Ascending aorta (tissue), 2 donors: ENCODE measurements at regions not wholly inside any gene's neighbourhood (a gene's known extent, or its start where the extent isn't known, plus 50 kb on each side); places are given as distances from the start of the nearest gene placed in this dataset.

Experiments used
- DNase-seq, 2 donors: peaks; one replicate each; pipeline ENCODE4 v3.0.0-alpha.2; 2019; ENCODE audit warnings: low spot score in 2 of 2
- H3K27ac ChIP-seq, 2 donors: fragments of 200-600 bp; sonication (generic); one replicate each; pipeline ENCODE4 v1.5.1; 2016 to 2017; ENCODE audit warnings: mild to moderate bottlenecking in 1 of 2
- H3K27me3 ChIP-seq: fragments of 200-600 bp; sonication (generic); one replicate; pipeline ENCODE4 v1.5.1; 2017
- H3K36me3 ChIP-seq, 2 donors: fragments of 200-600 bp; sonication (generic); one replicate each; pipeline ENCODE4 v1.5.1; 2016
- H3K4me1 ChIP-seq, 2 donors: fragments of 200-600 bp; sonication (generic); one replicate each; pipeline ENCODE4 v1.5.1; 2016 to 2017; ENCODE audit warnings: mild to moderate bottlenecking in 1 of 2
- H3K4me3 ChIP-seq, 2 donors: fragments of 200-600 bp; sonication (generic); one replicate each; pipeline ENCODE4 v1.5.1; 2016 to 2017; ENCODE audit warnings: mild to moderate bottlenecking in 1 of 2
- H3K9me3 ChIP-seq, 2 donors: fragments of 200-600 bp; sonication (generic); one replicate each; pipeline ENCODE4 v1.5.1; 2016
- CTCF ChIP-seq, 3 experiments: fragments of 200-600 bp in 2 of 3; fragments of 450-650 bp in 1 of 3; sonication (generic) in 2 of 3; IDR thresholded peaks; one replicate each; pipeline ENCODE4 v1.5.1; 2016 to 2019; ENCODE audit warnings: antibody characterized with exemption in 3 of 3, mild to moderate bottlenecking in 1 of 3, moderate library complexity in 1 of 3
- intact Hi-C: fragments of 100-400 bp; cut with DNase I; formaldehyde crosslinking; loops from one replicate; pipeline ENCODE4 v1.15.1; 2023

GRCh38 chr14:40727107-40727506, 879.6 kb upstream of the LRFN5 start:
- H3K9me3 ChIP-seq = no peaks in the 10 kb centered on the region
- DNase-seq = no peak
- TF ChIP-seq CTCF (IDR thresholded peaks at IDR 0.05) = no peak
- H3K27me3 ChIP-seq = no peaks in the 10 kb centered on the region
- H3K4me3 ChIP-seq = no peak overlapping the region
- H3K27ac ChIP-seq = no peak overlapping the region
- H3K36me3 ChIP-seq = no peaks in the 10 kb centered on the region
- no peaks in the 10 kb centered on the region for H3K4me1 ChIP-seq
- intact Hi-C loops = no loop called here

- DNase-seq = no peak
- no peaks in the 10 kb centered on the region for H3K9me3 ChIP-seq
- no peaks in the 10 kb centered on the region for H3K4me1 ChIP-seq
- no peaks in the 10 kb centered on the region for H3K27me3 ChIP-seq
- intact Hi-C loops = no loop called here
- TF ChIP-seq CTCF (IDR thresholded peaks at IDR 0.05) = no peak
- no peak overlapping the region for H3K4me3 ChIP-seq
- no peak overlapping the region for H3K27ac ChIP-seq
- no peaks in the 10 kb centered on the region for H3K36me3 ChIP-seq
These were observed 893.3 kb upstream of the LRFN5 start for GRCh38 chr14:40713387-40713786.

GRCh38 chr14:40697231-40697630, 909.4 kb upstream of the LRFN5 start:
- Histone ChIP-seq H3K4me3 (no peak overlapping the region), H3K36me3 (no peaks in the 10 kb centered on the region), H3K4me1 (no peaks in the 10 kb centered on the region), H3K27me3 (no peaks in the 10 kb centered on the region), H3K27ac (no peak overlapping the region), H3K9me3 (no peaks in the 10 kb centered on the region)
- DNase-seq = no peak
- no peak for TF ChIP-seq CTCF (IDR thresholded peaks at IDR 0.05)
- intact Hi-C loops = no loop called here

GRCh38 chr14:40694023-40694422, 912.7 kb upstream of the LRFN5 start:
- no peaks in the 10 kb centered on the region for H3K36me3 ChIP-seq
- intact Hi-C loops = no loop called here
- TF ChIP-seq CTCF (IDR thresholded peaks at IDR 0.05) = no peak
- no peaks in the 10 kb centered on the region for H3K9me3 ChIP-seq
- H3K4me1 ChIP-seq = no peaks in the 10 kb centered on the region
- no peak overlapping the region for H3K27ac ChIP-seq
- no peak for DNase-seq
- no peaks in the 10 kb centered on the region for H3K27me3 ChIP-seq
- H3K4me3 ChIP-seq = no peak overlapping the region

GRCh38 chr14:40691066-40691465, 915.6 kb upstream of the LRFN5 start:
- Histone ChIP-seq H3K36me3 (no peaks in the 10 kb centered on the region), H3K4me3 (no peak overlapping the region), H3K4me1 (no peaks in the 10 kb centered on the region), H3K9me3 (no peaks in the 10 kb centered on the region), H3K27me3 (no peaks in the 10 kb centered on the region), H3K27ac (no peak overlapping the region)
- intact Hi-C loops = no loop called here
- TF ChIP-seq CTCF (IDR thresholded peaks at IDR 0.05) = no peak
- DNase-seq = no peak

GRCh38 chr14:40685764-40686163, 920.9 kb upstream of the LRFN5 start:
- Histone ChIP-seq H3K27me3 (no peaks in the 10 kb centered on the region), H3K4me1 (no peaks in the 10 kb centered on the region), H3K4me3 (no peak overlapping the region), H3K36me3 (no peaks in the 10 kb centered on the region), H3K27ac (no peak overlapping the region), H3K9me3 (no peaks in the 10 kb centered on the region)
- no peak for DNase-seq
- TF ChIP-seq CTCF (IDR thresholded peaks at IDR 0.05) = no peak
- intact Hi-C loops = no loop called here
